Liver (tissue), 8 donors: ENCODE measurements at regions not wholly inside any gene's neighbourhood (a gene's known extent, or its start where the extent isn't known, plus 50 kb on each side); places are given as distances from the start of the nearest gene placed in this dataset.

Experiments
- DNase-seq: peaks from one replicate; pipeline ENCODE4 v3.0.0-alpha.2; 2017; ENCODE audit warnings: low spot score
- H3K27ac ChIP-seq, 2 donors: one replicate each; pipeline ENCODE4 v1.7.0; 2013; ENCODE audit warnings: inconsistent platforms in 2 of 2, low read length in 2 of 2, control low read depth in 1 of 2, low read depth in 1 of 2, mild to moderate bottlenecking in 1 of 2
- H3K27me3 ChIP-seq, 4 donors: one replicate each; pipeline versions ENCODE4 v1.6.1 to v1.7.0; 2013; ENCODE audit warnings: low read length in 3 of 4, inconsistent platforms in 1 of 4, mild to moderate bottlenecking in 1 of 4, moderate library complexity in 1 of 4; ENCODE audit not compliant: control insufficient read depth in 4 of 4, insufficient read depth in 4 of 4
- H3K36me3 ChIP-seq, 4 donors: one replicate each; pipeline versions ENCODE4 v1.6.1 to v1.7.0; 2013; ENCODE audit warnings: low read length in 3 of 4, mild to moderate bottlenecking in 3 of 4, low read depth in 1 of 4, moderate library complexity in 1 of 4; ENCODE audit not compliant: control insufficient read depth in 4 of 4, insufficient read depth in 3 of 4
- H3K4me1 ChIP-seq, 4 donors: one replicate each; pipeline versions ENCODE4 v1.6.1 to v1.7.0; 2013; ENCODE audit warnings: low read length in 3 of 4, mild to moderate bottlenecking in 3 of 4, moderate library complexity in 1 of 4; ENCODE audit not compliant: control insufficient read depth in 4 of 4, insufficient read depth in 4 of 4
- H3K4me3 ChIP-seq, 3 donors: one replicate each; pipeline versions ENCODE4 v1.6.1 to v1.7.0; 2013; ENCODE audit warnings: low read length in 3 of 3, control low read depth in 1 of 3, low read depth in 1 of 3, mild to moderate bottlenecking in 1 of 3
- H3K9ac ChIP-seq, 2 donors: one replicate each; pipeline ENCODE4 v1.7.0; 2013; ENCODE audit warnings: low read length in 2 of 2, mild to moderate bottlenecking in 2 of 2, moderate library complexity in 2 of 2, control low read depth in 1 of 2, low read depth in 1 of 2
- H3K9me3 ChIP-seq, 4 donors: one replicate each; pipeline versions ENCODE4 v1.6.1 to v1.7.0; 2013; ENCODE audit warnings: low read length in 3 of 4; ENCODE audit not compliant: control insufficient read depth in 4 of 4
- ATF3 ChIP-seq: IDR thresholded peaks from 2 replicates; pipeline ENCODE4 v1.6.1; 2016; ENCODE audit warnings: antibody characterized with exemption
- CTCF ChIP-seq: fragments of 150-350 bp; IDR thresholded peaks from 2 replicates; pipeline ENCODE4 v1.5.1; 2017; ENCODE audit warnings: improper control_type of control experiment, low read depth, low read length; ENCODE audit not compliant: missing input control
- EGR1 ChIP-seq, 2 donors: IDR thresholded peaks; 2 replicates each; pipeline ENCODE4 v1.6.1; 2016 to 2018; ENCODE audit warnings: antibody characterized with exemption in 2 of 2, low read depth in 2 of 2
- FOXA1 ChIP-seq: IDR thresholded peaks from 2 replicates; pipeline ENCODE4 v1.6.1; 2016; ENCODE audit warnings: antibody characterized with exemption
- FOXA2 ChIP-seq: IDR thresholded peaks from 2 replicates; pipeline ENCODE4 v1.6.1; 2016; ENCODE audit warnings: antibody characterized with exemption
- GABPA ChIP-seq, 2 donors: IDR thresholded peaks in 1 of 2; conservative IDR thresholded peaks in 1 of 2; 2 replicates each; pipeline ENCODE4 v1.6.1; 2016; ENCODE audit warnings: antibody characterized with exemption in 2 of 2, mild to moderate bottlenecking in 1 of 2, moderate library complexity in 1 of 2
- HNF4A ChIP-seq, 2 donors: conservative IDR thresholded peaks; 2 replicates each; pipeline ENCODE4 v1.6.1; 2016; ENCODE audit warnings: antibody characterized with exemption in 2 of 2, mild to moderate bottlenecking in 2 of 2
- HNF4G ChIP-seq: IDR thresholded peaks from 2 replicates; pipeline ENCODE4 v1.6.1; 2016; ENCODE audit warnings: antibody characterized with exemption
- JUND ChIP-seq, 2 donors: IDR thresholded peaks; 2 replicates each; pipeline ENCODE4 v1.6.1; 2016; ENCODE audit warnings: antibody characterized with exemption in 2 of 2
- MAX ChIP-seq: IDR thresholded peaks from 2 replicates; pipeline ENCODE4 v1.6.1; 2016; ENCODE audit warnings: antibody characterized with exemption
- NR2F2 ChIP-seq: IDR thresholded peaks from 2 replicates; pipeline ENCODE4 v1.6.1; 2016; ENCODE audit warnings: antibody characterized with exemption
- RAD21 ChIP-seq, 2 donors: IDR thresholded peaks; 2 replicates each; pipeline ENCODE4 v1.6.1; 2016; ENCODE audit warnings: antibody characterized with exemption in 2 of 2, mild to moderate bottlenecking in 2 of 2
- REST ChIP-seq: IDR thresholded peaks from 2 replicates; pipeline ENCODE4 v1.6.1; 2016; ENCODE audit warnings: antibody characterized with exemption, mild to moderate bottlenecking
- RXRA ChIP-seq, 2 donors: IDR thresholded peaks; 2 replicates each; pipeline ENCODE4 v1.6.1; 2017 to 2018; ENCODE audit warnings: antibody characterized with exemption in 2 of 2, mild to moderate bottlenecking in 1 of 2
- SP1 ChIP-seq: IDR thresholded peaks from 2 replicates; pipeline ENCODE4 v1.6.1; 2018; ENCODE audit warnings: antibody characterized with exemption, mild to moderate bottlenecking
- TAF1 ChIP-seq: conservative IDR thresholded peaks from 2 replicates; pipeline ENCODE4 v1.6.1; 2016; ENCODE audit warnings: antibody characterized with exemption, mild to moderate bottlenecking
- YY1 ChIP-seq: IDR thresholded peaks from 2 replicates; pipeline ENCODE4 v1.6.1; 2016; ENCODE audit warnings: antibody characterized with exemption, mild to moderate bottlenecking
- WGBS: extraction: QIAGEN DNeasy Blood & Tissue Kit; methylation state at CpG from one replicate; pipeline ENCODE4 v1.1.7; 2013; 5-methylcytosine and 5-hydroxymethylcytosine counted together
- donor health status: healthy.
- donor health status: healthy.
- donor health status: healthy.
- donor health status: healthy.
- donor health status: healthy.

GRCh38 chr20:19114410-19114809 lies 98.0 kb upstream of the SLC24A3 start:
- H3K27ac ChIP-seq = no peak overlapping the region
- WGBS = 85% methylated on average over 2 of the region's 2 CpGs
- no peaks in the 10 kb centered on the region for H3K9me3 ChIP-seq
- no peaks in the 10 kb centered on the region for H3K4me1 ChIP-seq
- no peak for DNase-seq
- H3K27me3 ChIP-seq = peaks cover 0 to 2% (median 0%) of the 10 kb centered on the region in 4 donors
- H3K4me3 ChIP-seq = no peak overlapping the region
- H3K9ac ChIP-seq = no peak overlapping the region
- no peak for TF ChIP-seq RXRA (IDR thresholded peaks at IDR 0.05)
- TF ChIP-seq GABPA (IDR thresholded peaks at IDR 0.05 in 1 of 2, conservative IDR thresholded peaks at IDR 0.05 in 1 of 2) = no peak
- TF ChIP-seq REST = no peak
- no peak for TF ChIP-seq MAX
- no peak for TF ChIP-seq NR2F2
- no peak for TF ChIP-seq CTCF
- no peak for TF ChIP-seq FOXA1
- no peak for TF ChIP-seq ATF3
- TF ChIP-seq HNF4A (conservative IDR thresholded peaks at IDR 0.05) = no peak
- TF ChIP-seq JUND (IDR thresholded peaks at IDR 0.05) = no peak
- no peak for TF ChIP-seq FOXA2
- TF ChIP-seq RAD21 (IDR thresholded peaks at IDR 0.05) = no peak
- TF ChIP-seq YY1 = no peak
- TF ChIP-seq TAF1 = no peak
- no peaks in the 10 kb centered on the region for H3K36me3 ChIP-seq

DNA sequence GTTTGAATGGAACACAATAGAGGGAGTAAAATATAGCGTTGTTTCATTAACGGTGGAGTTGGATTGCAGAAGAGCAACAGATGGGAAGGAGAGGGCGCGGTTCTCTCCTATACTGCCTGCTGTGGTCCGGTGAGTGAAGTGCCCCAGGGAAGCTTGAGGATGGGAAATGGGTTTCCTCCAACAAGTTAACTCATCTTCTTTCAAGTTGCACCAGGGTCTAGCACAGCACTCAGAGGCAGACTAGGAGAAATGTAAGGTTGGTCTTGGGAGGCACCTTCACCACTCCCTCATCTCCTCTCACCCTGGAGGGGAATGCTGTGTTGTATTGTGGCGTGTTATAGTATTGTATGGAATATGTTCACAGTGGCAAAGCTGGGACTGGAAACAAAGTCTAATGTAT lies 96.9 kb upstream of the SLC24A3 start:
- H3K27me3 ChIP-seq = peaks cover 0 to 2% (median 0%) of the 10 kb centered on the region in 4 donors
- H3K9me3 ChIP-seq = no peaks in the 10 kb centered on the region
- no peak overlapping the region for H3K9ac ChIP-seq
- WGBS = 92% methylated on average over 6 of the region's 6 CpGs
- no peaks in the 10 kb centered on the region for H3K4me1 ChIP-seq
- no peak overlapping the region for H3K27ac ChIP-seq
- no peak overlapping the region for H3K4me3 ChIP-seq
- DNase-seq = no peak
- H3K36me3 ChIP-seq = no peaks in the 10 kb centered on the region
- TF ChIP-seq NR2F2 (no peak), CTCF (no peak), RXRA (IDR thresholded peaks at IDR 0.05) (no peak), TAF1 (no peak), ATF3 (no peak), HNF4A (conservative IDR thresholded peaks at IDR 0.05) (no peak), FOXA2 (no peak), GABPA (IDR thresholded peaks at IDR 0.05 in 1 of 2, conservative IDR thresholded peaks at IDR 0.05 in 1 of 2) (no peak), FOXA1 (no peak), RAD21 (IDR thresholded peaks at IDR 0.05) (no peak), YY1 (no peak), JUND (IDR thresholded peaks at IDR 0.05) (no peak), MAX (no peak), HNF4G (no peak), EGR1 (IDR thresholded peaks at IDR 0.05; ENCODE audit: low read depth in 2 of 2) (no peak), SP1 (no peak), REST (no peak)
